Bronchial epithelial cell (primary cell): ENCODE measurements at regions not wholly inside any gene's neighbourhood (a gene's known extent, or its start where the extent isn't known, plus 50 kb on each side); places are given as distances from the start of the nearest gene placed in this dataset.

Experiments
- DNase-seq: peaks from one replicate; pipeline ENCODE4 v3.0.0-alpha.2; 2010; ENCODE audit warnings: low read depth
- FAIRE-seq: peaks from 2 replicates; lab custom pipeline; 2011; peaks lifted over from hg19 to GRCh38; lab: Jason Lieb, UNC
- H3K27me3 ChIP-seq: 2 replicates; pipeline ENCODE4 v1.5.1; 2011; ENCODE audit warnings: low read length; ENCODE audit not compliant: control insufficient read depth, insufficient read depth
- H3K36me3 ChIP-seq: 2 replicates; pipeline ENCODE4 v1.5.1; 2011; ENCODE audit warnings: low read length; ENCODE audit not compliant: control insufficient read depth, insufficient read depth
- H3K4me3 ChIP-seq: 2 replicates; pipeline ENCODE4 v1.5.1; 2011; ENCODE audit warnings: mild to moderate bottlenecking, low read depth, low read length, control low read depth
- CTCF ChIP-seq: IDR thresholded peaks from 2 replicates; pipeline ENCODE4 v1.5.1; 2011; ENCODE audit warnings: mild to moderate bottlenecking, moderate library complexity, low read length, control low read depth, inconsistent platforms; ENCODE audit not compliant: insufficient read depth, severe bottlenecking

GRCh38 chr6:8361259-8361658, 74.1 kb downstream of the SLC35B3 start:
- H3K27me3 ChIP-seq: no peaks in the 10 kb centered on the region
- no peak for FAIRE-seq
- no peak for TF ChIP-seq CTCF
- DNase-seq: no peak
- no peaks in the 10 kb centered on the region for H3K36me3 ChIP-seq
- no peak overlapping the region for H3K4me3 ChIP-seq

DNA sequence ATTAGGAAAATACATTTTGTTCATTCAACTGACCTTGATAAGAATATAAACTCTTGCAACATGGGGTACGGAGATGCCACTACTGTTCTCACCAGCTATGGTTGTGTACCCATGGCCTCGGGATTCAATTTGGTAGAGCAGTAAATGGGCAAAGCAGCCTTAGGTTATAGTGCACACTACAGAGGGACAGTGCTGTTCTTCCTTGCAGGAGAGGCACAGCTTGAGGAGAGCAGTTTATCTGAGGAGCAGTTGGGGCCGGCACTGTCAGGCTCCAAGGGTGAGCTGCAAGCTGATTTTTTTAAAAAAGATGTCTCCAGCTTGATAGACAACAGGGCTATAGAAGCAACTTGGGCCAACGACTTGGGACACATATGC, 82.4 kb downstream of the SLC35B3 start:
- FAIRE-seq: no peak
- no peaks in the 10 kb centered on the region for H3K36me3 ChIP-seq

DNA sequence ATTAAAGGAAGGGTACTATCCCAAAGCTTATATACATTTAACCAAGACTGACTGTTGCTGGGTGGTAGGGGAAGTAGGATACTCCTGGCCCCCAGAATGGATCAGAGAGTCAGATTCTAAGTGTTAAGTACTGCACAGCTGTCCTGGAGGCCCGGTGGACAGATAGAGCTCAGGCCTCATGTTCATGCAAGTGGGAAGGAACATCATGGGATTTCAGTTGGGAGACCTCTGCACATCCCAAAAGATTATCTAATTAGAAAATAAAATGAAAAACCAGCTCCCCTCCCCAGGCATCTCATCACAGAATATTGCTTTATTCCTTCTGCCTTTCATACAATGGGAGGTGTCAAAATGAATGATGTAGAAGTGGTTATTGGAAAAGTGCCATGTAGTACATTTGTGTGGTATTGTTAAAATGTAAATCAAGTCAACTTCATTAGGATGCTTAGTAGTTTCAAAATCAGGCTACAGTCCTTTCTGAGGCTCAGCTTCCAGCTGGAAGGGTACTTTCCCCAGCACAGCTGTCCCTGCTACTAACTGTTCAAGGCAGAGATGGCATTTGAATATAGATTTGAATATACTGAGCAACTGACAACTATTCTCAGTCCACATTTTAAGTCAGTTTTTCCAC, 82.9 kb downstream of the SLC35B3 start:
- Histone ChIP-seq H3K4me3 (no peak overlapping the region), H3K36me3 (no peaks in the 10 kb centered on the region), H3K27me3 (no peaks in the 10 kb centered on the region)
- no peak for TF ChIP-seq CTCF
- DNase-seq (no peak), FAIRE-seq (no peak)

More for the DNA sequence above, 82.4 kb downstream of the SLC35B3 start:
- H3K4me3 ChIP-seq: no peak overlapping the region
- DNase-seq: no peak
- no peak for TF ChIP-seq CTCF
- no peaks in the 10 kb centered on the region for H3K27me3 ChIP-seq

- FAIRE-seq: no peak
Observed at GRCh38 chr6:8343600-8343999, 91.7 kb downstream of the SLC35B3 start.

DNA sequence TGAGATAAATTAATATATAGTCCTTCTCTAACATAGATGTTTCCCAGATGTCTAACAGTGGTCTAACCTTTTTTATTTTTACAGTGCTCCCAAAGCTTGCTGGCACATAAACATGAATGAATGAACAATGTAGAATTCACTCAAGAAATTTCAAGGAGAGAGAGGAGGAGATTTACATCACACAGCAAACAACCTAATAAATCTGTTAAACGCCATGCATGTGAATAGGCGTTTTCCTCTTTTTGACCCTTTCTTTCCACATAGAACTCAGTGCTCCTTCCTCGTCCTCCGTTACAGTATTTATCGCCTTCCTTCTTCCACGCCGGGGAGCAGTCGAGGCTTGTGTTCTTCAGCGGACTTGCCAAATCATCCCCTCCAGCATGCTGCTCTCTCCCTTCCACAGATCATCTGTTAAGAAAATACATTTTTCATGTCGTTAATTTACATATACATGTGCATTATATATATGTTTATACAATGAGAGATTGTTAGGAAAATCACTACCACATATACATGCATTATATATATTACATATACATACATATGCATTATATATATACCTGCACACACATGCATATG, 93.0 kb downstream of the SLC35B3 start:
- H3K27me3 ChIP-seq: no peaks in the 10 kb centered on the region
- FAIRE-seq (no peak), DNase-seq (no peak)
- H3K4me3 ChIP-seq: no peak overlapping the region
- no peak for TF ChIP-seq CTCF
- no peaks in the 10 kb centered on the region for H3K36me3 ChIP-seq

More at GRCh38 chr6:8343600-8343999, 91.7 kb downstream of the SLC35B3 start:
- H3K4me3 ChIP-seq: no peak overlapping the region
- TF ChIP-seq CTCF: no peak
- no peak for DNase-seq
- H3K27me3 ChIP-seq: no peaks in the 10 kb centered on the region
- no peaks in the 10 kb centered on the region for H3K36me3 ChIP-seq

DNA sequence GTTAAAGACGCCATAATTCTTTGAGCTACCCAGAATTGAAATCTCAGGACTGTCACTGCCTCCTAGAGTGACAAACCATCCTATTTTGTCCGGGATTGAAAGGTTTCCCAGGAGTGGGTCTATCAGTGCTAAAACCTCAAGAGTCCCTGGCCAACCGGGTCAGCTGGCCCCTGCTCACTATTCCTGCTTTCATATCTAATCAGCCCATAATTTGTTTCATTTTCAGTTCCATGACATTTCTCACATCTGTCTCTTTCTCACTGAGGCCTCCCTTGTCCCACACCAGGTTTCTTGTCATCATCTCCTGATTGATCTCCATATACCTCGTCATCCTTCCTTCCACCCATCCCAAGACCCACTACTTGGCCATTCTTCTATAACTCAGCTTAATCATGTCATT, 98.2 kb downstream of the SLC35B3 start:
- Histone ChIP-seq H3K4me3 (no peak overlapping the region), H3K27me3 (no peaks in the 10 kb centered on the region), H3K36me3 (no peaks in the 10 kb centered on the region)
- no peak for TF ChIP-seq CTCF
- DNase-seq (no peak), FAIRE-seq (no peak)
